AG04450 (cell line): ENCODE measurements at regions not wholly inside any gene's neighbourhood (a gene's known extent, or its start where the extent isn't known, plus 50 kb on each side); places are given as distances from the start of the nearest gene placed in this dataset.

Experiments
- CTCF ChIA-PET: fragments of 300-600, 350-600 bp; formaldehyde crosslinking; extraction: SDS; loops from one replicate; lab custom pipeline; 2022; ENCODE audit warnings: antibody characterized with exemption, inconsistent platforms; lab: Charles Lee
- POLR2A ChIA-PET: fragments of 350-600 bp; formaldehyde crosslinking; extraction: SDS; loops from one replicate; lab custom pipeline; 2021; ENCODE audit warnings: antibody characterized with exemption, inconsistent platforms; lab: Yijun Ruan, JAX
- DNase-seq: peaks from one replicate; pipeline ENCODE4 v3.0.0-alpha.2; 2011; ENCODE audit warnings: low read depth, low spot score
- H3K27ac ChIP-seq: one replicate; pipeline ENCODE4 v1.5.1; 2012; ENCODE audit warnings: low read depth, low read length, control low read depth
- H3K27me3 ChIP-seq: one replicate; pipeline ENCODE4 v1.6.0; 2012; ENCODE audit warnings: low read length; ENCODE audit not compliant: control insufficient read depth, insufficient read depth
- H3K4me3 ChIP-seq: 2 replicates; pipeline ENCODE4 v1.5.1; 2011; ENCODE audit warnings: mild to moderate bottlenecking, low read depth, low read length, control low read depth
- H3K9me3 ChIP-seq: 2 replicates; pipeline ENCODE4 v1.5.1; 2012; ENCODE audit warnings: low read length; ENCODE audit not compliant: control insufficient read depth, insufficient read depth
- CTCF ChIP-seq: IDR thresholded peaks from 2 replicates; pipeline ENCODE4 v1.5.1; 2011; ENCODE audit warnings: low read depth, low read length, control low read depth, inconsistent platforms

- no peaks in the 10 kb centered on the region for H3K27me3 ChIP-seq
- DNase-seq = peak; percentile 88
- CTCF ChIA-PET = no interaction called here
- POLR2A ChIA-PET = interaction anchor here (0.6 to 1.0 kb wide), 2 partner anchors 142 to 180 kb away, joined by 4 read pairs; no protein-coding TSS in a partner anchor
- H3K9me3 ChIP-seq = no peaks in the 10 kb centered on the region
- H3K27ac ChIP-seq = peak overlapping the region; percentile 71
- H3K4me3 ChIP-seq = no peak overlapping the region
- no peak for TF ChIP-seq CTCF
Observed at GRCh38 chr9:109908459-109909390, 128.7 kb downstream of the PALM2AKAP2 start.

- H3K27ac ChIP-seq = peak overlapping the region; percentile 86
- POLR2A ChIA-PET = interaction anchor here (1.6 to 1.8 kb wide), 2 partner anchors 121 to 138 kb away, joined by 4 to 7 read pairs; no protein-coding TSS in a partner anchor
- no peaks in the 10 kb centered on the region for H3K9me3 ChIP-seq
- CTCF ChIA-PET = interaction anchor here (0.7 kb wide), 1 partner anchor 8 kb away, joined by 3 read pairs; no protein-coding TSS in a partner anchor
- no peaks in the 10 kb centered on the region for H3K27me3 ChIP-seq
- DNase-seq = peak; percentile 63
- H3K4me3 ChIP-seq = no peak overlapping the region
- TF ChIP-seq CTCF = no peak
Observed at GRCh38 chr9:109910671-109911518, 130.9 kb downstream of the PALM2AKAP2 start.

GRCh38 chr9:109912082-109912582 is 132.1 kb downstream of the PALM2AKAP2 start:
- ChIA-PET CTCF (no interaction called here), POLR2A (interaction anchor here (0.9 to 1.8 kb wide), 7 partner anchors 117 to 212 kb away, joined by 3 to 7 read pairs (median 3); no protein-coding TSS in a partner anchor)
- no peak for TF ChIP-seq CTCF
- Histone ChIP-seq H3K4me3 (no peak overlapping the region), H3K27ac (peak overlapping the region; percentile 83), H3K27me3 (no peaks in the 10 kb centered on the region), H3K9me3 (no peaks in the 10 kb centered on the region)
- DNase-seq = peak; percentile 47

GRCh38 chr9:109912726-109913460 is 132.9 kb downstream of the PALM2AKAP2 start:
- H3K27me3 ChIP-seq = no peaks in the 10 kb centered on the region
- POLR2A ChIA-PET = interaction anchor here (0.9 to 1.8 kb wide), 6 partner anchors 117 to 211 kb away, joined by 3 to 7 read pairs (median 3); no protein-coding TSS in a partner anchor
- no peak overlapping the region for H3K4me3 ChIP-seq
- DNase-seq = no peak
- H3K27ac ChIP-seq = peak overlapping the region; percentile 47
- no peak for TF ChIP-seq CTCF
- CTCF ChIA-PET = interaction anchor here (0.6 to 1.2 kb wide), 2 partner anchors 215 to 239 kb away, joined by 3 to 10 read pairs; no protein-coding TSS in a partner anchor
- H3K9me3 ChIP-seq = no peaks in the 10 kb centered on the region
